Spleen (tissue), 11 donors: ENCODE measurements at regions not wholly inside any gene's neighbourhood (a gene's known extent, or its start where the extent isn't known, plus 50 kb on each side); places are given as distances from the start of the nearest gene placed in this dataset.

Source experiments
- DNase-seq: peaks from one replicate; pipeline ENCODE4 v3.0.0-alpha.2; 2020
- H3K27ac ChIP-seq, 8 donors: fragments of 200-600 bp; sonication (generic) in 7 of 8; 1 replicate in 4 of 8; 2 replicates in 4 of 8; pipeline versions ENCODE4 v1.5.0 to v1.8.0; 2016 to 2021; ENCODE audit warnings: inconsistent platforms in 4 of 8, mild to moderate bottlenecking in 4 of 8, moderate library complexity in 1 of 8
- H3K27me3 ChIP-seq, 7 donors: fragments of 200-600 bp; sonication (generic) in 6 of 7; replicated peaks in 1 of 7; 1 replicate in 4 of 7; 2 replicates in 3 of 7; pipeline versions ENCODE4 v1.5.0 to v1.8.0; 2016 to 2021; ENCODE audit warnings: inconsistent platforms in 3 of 7, mild to moderate bottlenecking in 1 of 7
- H3K36me3 ChIP-seq, 6 donors: fragments of 200-600 bp; sonication (generic) in 5 of 6; 1 replicate in 4 of 6; 2 replicates in 2 of 6; pipeline versions ENCODE4 v1.5.0 to v1.8.0; 2016 to 2021; ENCODE audit warnings: inconsistent platforms in 2 of 6
- H3K4me1 ChIP-seq, 6 donors: fragments of 200-600 bp; sonication (generic) in 5 of 6; 1 replicate in 3 of 6; 2 replicates in 3 of 6; pipeline versions ENCODE4 v1.5.0 to v1.8.0; 2016 to 2021; ENCODE audit warnings: inconsistent platforms in 3 of 6
- H3K4me3 ChIP-seq, 8 donors: fragments of 200-600 bp; sonication (generic) in 7 of 8; 1 replicate in 4 of 8; 2 replicates in 4 of 8; pipeline versions ENCODE4 v1.5.0 to v1.8.0; 2016 to 2021; ENCODE audit warnings: inconsistent platforms in 4 of 8, mild to moderate bottlenecking in 4 of 8, moderate library complexity in 2 of 8
- H3K9me3 ChIP-seq, 8 donors: fragments of 200-600 bp; sonication (generic) in 7 of 8; 1 replicate in 4 of 8; 2 replicates in 4 of 8; pipeline versions ENCODE4 v1.5.0 to v1.8.0; 2016 to 2021; ENCODE audit warnings: inconsistent platforms in 4 of 8
- POLR2A ChIP-seq, 3 donors: fragments of 450-650 bp; IDR thresholded peaks; one replicate each; pipeline ENCODE4 v1.5.1; 2017; ENCODE audit warnings: antibody characterized with exemption in 3 of 3, mild to moderate bottlenecking in 1 of 3
- POLR2AphosphoS5 ChIP-seq, 3 donors: sonication (generic); formaldehyde crosslinking; IDR thresholded peaks; one replicate each; pipeline ENCODE4 v1.5.1; 2017; ENCODE audit warnings: antibody characterized with exemption in 3 of 3
- WGBS, 5 donors: extraction: QIAGEN DNeasy Blood & Tissue Kit in 3 of 5; methylation state at CpG; one replicate each; pipeline versions ENCODE4 v1.1.5 to v1.1.7; 2013 to 2018; 5-methylcytosine and 5-hydroxymethylcytosine counted together
- intact Hi-C: fragments of 100-400 bp; cut with DNase I; formaldehyde crosslinking; loops from one replicate; pipeline ENCODE4 v1.15.0; 2023; ENCODE audit warnings: low total_unique reads
- TF ChIP-seq, protein P1 (sequence below), 11 experiments: fragments of 200-600 bp in 7 of 11; fragments of 450-650 bp in 4 of 11; sonication (generic) in 4 of 11; IDR thresholded peaks in 8 of 11; conservative IDR thresholded peaks in 3 of 11; 1 replicate in 7 of 11; 2 replicates in 4 of 11; pipeline versions ENCODE4 v1.4.0 to v1.8.0; 2016 to 2021; ENCODE audit warnings: antibody characterized with exemption in 11 of 11, inconsistent platforms in 4 of 11, mild to moderate bottlenecking in 1 of 11
- donor health status: healthy with polysubstance abuse.
- donor health status: DM: no; HTN: no; CAD: no; lungs with moderate emphysema.
- donor health status: DM: no; HTN: no; CAD: no.
- donor health status: Bipolar disorder and iron deficiency.
- donor health status: healthy.
- donor health status: DM: no; HTN: no; CAD: no.
- donor health status: DM: yes; HTN: yes; CAD: no.

DNA sequence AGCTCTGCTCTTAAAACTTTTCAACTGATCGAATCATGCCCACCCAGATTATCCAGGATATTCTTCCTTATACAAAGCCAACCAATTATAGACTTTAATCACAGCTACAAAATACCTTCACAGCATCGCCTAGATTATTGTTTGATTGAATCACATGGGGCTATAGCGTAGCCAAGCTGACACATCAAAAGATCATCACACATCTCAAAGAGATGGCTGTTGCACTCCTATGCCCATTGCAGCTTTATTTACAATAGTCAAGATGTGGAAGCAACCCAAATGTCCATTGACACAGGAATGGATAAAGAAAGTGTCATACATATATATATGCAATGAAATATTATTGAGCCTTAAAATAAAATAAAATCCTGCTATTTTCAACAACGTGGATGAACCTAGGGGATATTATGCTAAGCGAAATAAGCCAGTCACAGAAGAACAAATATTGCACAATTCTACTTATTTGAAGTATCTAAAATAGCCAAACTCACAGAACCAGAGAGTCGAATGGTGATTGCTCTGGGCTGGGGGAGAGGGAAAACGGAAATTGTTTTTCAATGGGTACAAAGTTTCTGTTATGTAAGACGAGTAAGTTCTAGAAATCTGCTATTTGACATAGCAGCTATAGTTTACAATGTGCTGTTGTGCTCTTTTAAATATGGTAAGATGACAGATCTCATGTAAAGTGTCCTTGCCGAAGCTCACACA, 60.9 kb upstream of the ERCC4 start:
- intact Hi-C loops: no loop called here
- TF ChIP-seq POLR2AphosphoS5 (IDR thresholded peaks at IDR 0.05) (no peak), POLR2A (IDR thresholded peaks at IDR 0.05) (no peak)
- TF ChIP-seq, protein P1, sequence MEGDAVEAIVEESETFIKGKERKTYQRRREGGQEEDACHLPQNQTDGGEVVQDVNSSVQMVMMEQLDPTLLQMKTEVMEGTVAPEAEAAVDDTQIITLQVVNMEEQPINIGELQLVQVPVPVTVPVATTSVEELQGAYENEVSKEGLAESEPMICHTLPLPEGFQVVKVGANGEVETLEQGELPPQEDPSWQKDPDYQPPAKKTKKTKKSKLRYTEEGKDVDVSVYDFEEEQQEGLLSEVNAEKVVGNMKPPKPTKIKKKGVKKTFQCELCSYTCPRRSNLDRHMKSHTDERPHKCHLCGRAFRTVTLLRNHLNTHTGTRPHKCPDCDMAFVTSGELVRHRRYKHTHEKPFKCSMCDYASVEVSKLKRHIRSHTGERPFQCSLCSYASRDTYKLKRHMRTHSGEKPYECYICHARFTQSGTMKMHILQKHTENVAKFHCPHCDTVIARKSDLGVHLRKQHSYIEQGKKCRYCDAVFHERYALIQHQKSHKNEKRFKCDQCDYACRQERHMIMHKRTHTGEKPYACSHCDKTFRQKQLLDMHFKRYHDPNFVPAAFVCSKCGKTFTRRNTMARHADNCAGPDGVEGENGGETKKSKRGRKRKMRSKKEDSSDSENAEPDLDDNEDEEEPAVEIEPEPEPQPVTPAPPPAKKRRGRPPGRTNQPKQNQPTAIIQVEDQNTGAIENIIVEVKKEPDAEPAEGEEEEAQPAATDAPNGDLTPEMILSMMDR (IDR thresholded peaks at IDR 0.05 in 8 of 11, conservative IDR thresholded peaks at IDR 0.05 in 3 of 11): no peak
- Histone ChIP-seq H3K36me3 (no peaks in the 10 kb centered on the region), H3K27me3 (peaks cover 0 to 24% (median 0%) of the 10 kb centered on the region in 7 donors), H3K4me3 (no peak overlapping the region), H3K4me1 (no peaks in the 10 kb centered on the region), H3K9me3 (peaks cover 0 to 17% (median 10%) of the 10 kb centered on the region in 8 donors), H3K27ac (no peak overlapping the region)
- DNase-seq: no peak
- WGBS, 5 donors: 75 to 86% (median 78%) methylated on average over 9 of the region's 9 CpGs

DNA sequence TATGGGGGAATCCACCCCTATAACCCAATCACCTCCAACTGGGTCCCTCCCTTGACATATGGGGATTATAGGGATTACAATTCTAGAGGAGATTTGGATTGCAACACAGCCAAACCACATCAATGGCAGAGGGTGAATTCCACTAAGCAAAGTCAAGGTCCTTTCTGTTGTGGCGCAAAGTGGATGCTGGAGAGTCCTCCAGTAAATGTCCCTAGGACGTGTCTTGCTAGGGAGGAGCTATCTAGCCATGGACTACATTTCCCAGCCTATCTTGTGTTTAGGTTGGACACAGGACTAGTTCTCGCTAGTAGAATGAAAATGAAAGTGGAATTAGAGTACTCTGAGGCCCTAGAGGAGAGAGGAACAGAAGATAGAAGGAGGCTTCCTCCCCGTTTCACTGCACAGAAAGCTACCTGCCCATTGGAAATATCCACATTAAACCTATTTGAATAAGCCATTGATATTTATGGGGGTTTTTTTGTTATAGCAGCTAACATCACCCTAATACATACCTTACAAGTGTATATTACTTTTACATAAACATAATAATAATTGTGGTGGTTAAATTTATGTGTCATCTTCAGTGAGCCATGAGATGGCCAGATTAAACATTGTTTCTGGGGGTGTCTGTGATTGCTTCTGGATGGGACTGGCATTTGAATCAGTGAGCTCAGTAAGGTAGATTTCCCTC, 56.7 kb upstream of the ERCC4 start:
- no peaks in the 10 kb centered on the region for H3K36me3 ChIP-seq
- TF ChIP-seq, protein P1 (IDR thresholded peaks at IDR 0.05 in 8 of 11, conservative IDR thresholded peaks at IDR 0.05 in 3 of 11): no peak
- TF ChIP-seq POLR2AphosphoS5 (IDR thresholded peaks at IDR 0.05): no peak
- no peak for TF ChIP-seq POLR2A (IDR thresholded peaks at IDR 0.05)
- H3K4me3 ChIP-seq: no peak overlapping the region
- 77 to 86% (median 81%) methylated on average over 4 of the region's 4 CpGs for WGBS, 5 donors
- H3K4me1 ChIP-seq: no peaks in the 10 kb centered on the region
- H3K27ac ChIP-seq: no peak overlapping the region
- intact Hi-C loops: no loop called here
- DNase-seq: no peak
- peaks cover 0 to 21% (median 0%) of the 10 kb centered on the region in 7 donors for H3K27me3 ChIP-seq
- peaks cover 0 to 25% (median 13%) of the 10 kb centered on the region in 8 donors for H3K9me3 ChIP-seq

DNA sequence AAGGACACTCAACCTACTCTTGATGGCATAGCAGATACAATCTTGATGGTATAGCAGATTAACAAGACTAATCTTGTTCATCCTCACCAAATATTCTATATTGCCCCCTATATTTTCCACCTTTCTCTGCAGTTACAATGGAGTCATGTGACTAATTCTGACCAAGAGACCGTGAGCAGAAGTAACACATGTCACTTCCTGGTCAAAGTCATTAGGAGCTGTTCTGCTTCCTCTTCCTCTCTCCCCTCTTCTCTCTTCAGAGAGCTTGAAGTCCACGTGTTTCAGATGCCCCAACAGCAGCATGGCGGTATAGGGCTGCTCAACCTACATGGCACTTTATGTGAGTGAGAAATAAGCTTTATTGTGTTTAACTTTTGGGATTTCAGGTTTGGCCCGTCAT, 55.3 kb upstream of the ERCC4 start:
- TF ChIP-seq POLR2AphosphoS5 (IDR thresholded peaks at IDR 0.05) (no peak), POLR2A (IDR thresholded peaks at IDR 0.05) (no peak)
- TF ChIP-seq, protein P1 (IDR thresholded peaks at IDR 0.05 in 8 of 11, conservative IDR thresholded peaks at IDR 0.05 in 3 of 11): no peak
- no peak overlapping the region for H3K4me3 ChIP-seq
- 43 to 58% (median 53%) methylated on average over 4 of the region's 4 CpGs for WGBS, 5 donors
- H3K36me3 ChIP-seq: no peaks in the 10 kb centered on the region
- H3K9me3 ChIP-seq: peaks cover 0 to 25% (median 13%) of the 10 kb centered on the region in 8 donors
- H3K27me3 ChIP-seq: peaks cover 0 to 31% (median 0%) of the 10 kb centered on the region in 7 donors
- no peak for DNase-seq
- no peak overlapping the region for H3K27ac ChIP-seq
- intact Hi-C loops: no loop called here
- H3K4me1 ChIP-seq: no peaks in the 10 kb centered on the region

DNA sequence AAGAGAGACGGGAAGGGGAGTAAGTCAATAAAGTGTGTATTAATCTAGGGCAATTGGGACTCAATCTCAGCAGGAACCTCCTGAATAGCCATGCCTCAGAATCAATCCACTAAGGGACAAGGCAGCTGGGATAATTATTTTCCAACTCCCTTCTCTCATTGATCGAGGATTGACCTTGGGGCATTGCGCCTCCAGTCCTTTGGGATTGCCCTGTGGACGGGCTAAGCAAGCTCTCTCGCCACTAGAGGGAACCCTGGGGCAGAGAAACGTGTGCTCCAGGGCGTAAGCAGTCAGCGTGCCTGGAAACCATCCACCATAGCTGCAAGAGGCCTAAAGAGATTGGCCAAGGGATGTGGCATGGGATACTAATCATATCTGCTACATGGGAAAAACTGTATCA, 53.9 kb upstream of the ERCC4 start:
- DNase-seq: no peak

More for the DNA sequence above, 53.9 kb upstream of the ERCC4 start:
- H3K27me3 ChIP-seq: peaks cover 0 to 28% (median 0%) of the 10 kb centered on the region in 7 donors
- no peak overlapping the region for H3K4me3 ChIP-seq
- no peaks in the 10 kb centered on the region for H3K4me1 ChIP-seq
- no peak overlapping the region for H3K27ac ChIP-seq
- H3K36me3 ChIP-seq: no peaks in the 10 kb centered on the region
- peaks cover 0 to 25% (median 13%) of the 10 kb centered on the region in 8 donors for H3K9me3 ChIP-seq
- intact Hi-C loops: no loop called here
- 22 to 28% (median 26%) methylated on average over 8 of the region's 8 CpGs for WGBS, 5 donors
- TF ChIP-seq, protein P1 (IDR thresholded peaks at IDR 0.05 in 8 of 11, conservative IDR thresholded peaks at IDR 0.05 in 3 of 11): peak in 7 of 11 experiments; percentile 15 to 61 (median 50)
- no peak for TF ChIP-seq POLR2AphosphoS5 (IDR thresholded peaks at IDR 0.05)
